Large intestine (tissue), 3 donors: ENCODE measurements at regions not wholly inside any gene's neighbourhood (a gene's known extent, or its start where the extent isn't known, plus 50 kb on each side); places are given as distances from the start of the nearest gene placed in this dataset.

Source experiments
- DNase-seq, 2 donors: peaks; one replicate each; pipeline versions ENCODE4 v3.0.0 to v3.0.0-alpha.2; 2013
- H3K27ac ChIP-seq: one replicate; pipeline ENCODE4 v1.5.1; 2013; ENCODE audit warnings: low read length
- H3K27me3 ChIP-seq: 2 replicates; pipeline ENCODE4 v1.6.1; 2013; ENCODE audit warnings: low read length; ENCODE audit not compliant: control insufficient read depth, insufficient read depth
- H3K36me3 ChIP-seq: 2 replicates; pipeline ENCODE4 v1.6.1; 2013; ENCODE audit warnings: low read length; ENCODE audit not compliant: control insufficient read depth, insufficient read depth
- H3K4me1 ChIP-seq: one replicate; pipeline ENCODE4 v1.6.1; 2013; ENCODE audit warnings: low read length; ENCODE audit not compliant: control insufficient read depth, insufficient read depth
- H3K4me3 ChIP-seq: one replicate; pipeline ENCODE4 v1.5.1; 2013; ENCODE audit warnings: low read length
- H3K9me3 ChIP-seq: one replicate; pipeline ENCODE4 v1.6.1; 2013; ENCODE audit warnings: mild to moderate bottlenecking, low read depth, low read length, moderate library complexity; ENCODE audit not compliant: control insufficient read depth
- WGBS: methylation state at CpG from one replicate; pipeline ENCODE4 v1.1.5; 2013; ENCODE audit warnings: low lambda C conversion rate; ENCODE audit not compliant: insufficient coverage; 5-methylcytosine and 5-hydroxymethylcytosine counted together

DNA sequence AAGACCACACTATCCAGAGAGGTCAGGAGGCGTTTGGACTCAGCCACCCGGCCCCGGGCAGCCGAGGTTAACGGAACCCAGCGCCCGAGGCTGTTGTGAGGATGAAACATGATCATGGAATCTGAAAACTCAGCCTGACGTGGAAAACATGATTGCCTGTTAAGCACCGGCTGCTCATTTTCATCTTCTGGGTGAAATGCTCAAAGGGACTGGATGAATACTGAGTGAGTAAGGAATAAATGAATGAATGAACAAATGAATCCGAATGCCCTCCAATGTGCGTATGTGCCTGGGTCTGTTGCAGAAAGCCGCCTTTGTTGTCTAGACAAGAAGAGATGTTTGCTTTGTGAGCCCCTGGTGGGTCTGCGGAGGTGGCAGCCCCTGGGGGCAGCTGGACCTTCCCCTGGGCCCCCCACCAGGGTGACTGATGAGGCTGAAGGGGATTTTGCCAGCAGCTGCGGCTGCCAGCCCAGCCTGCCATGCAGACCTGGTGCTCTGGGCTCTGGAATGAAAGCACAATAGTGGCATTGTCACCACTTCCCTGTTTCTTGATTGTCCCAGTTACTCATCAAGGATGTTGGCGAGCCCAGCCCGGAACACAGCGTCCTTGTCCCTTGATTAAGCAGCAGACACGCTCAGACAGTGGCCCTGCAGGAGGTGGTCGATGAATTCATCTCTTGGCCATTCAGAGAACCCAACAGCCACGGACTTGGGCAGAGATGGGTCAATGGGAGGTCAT lies 211.1 kb downstream of the ANKRD60 start:
- Histone ChIP-seq H3K4me3 (no peak overlapping the region), H3K27me3 (no peaks in the 10 kb centered on the region), H3K9me3 (no peaks in the 10 kb centered on the region), H3K27ac (no peak overlapping the region), H3K4me1 (no peaks in the 10 kb centered on the region), H3K36me3 (no peaks in the 10 kb centered on the region)
- peak in 1 of 2 donors; percentile 42 for DNase-seq
- WGBS = 93% methylated on average over 2 of the region's 20 CpGs

- Histone ChIP-seq H3K4me3 (no peak overlapping the region), H3K27ac (no peak overlapping the region), H3K4me1 (no peaks in the 10 kb centered on the region), H3K9me3 (no peaks in the 10 kb centered on the region), H3K27me3 (no peaks in the 10 kb centered on the region), H3K36me3 (no peaks in the 10 kb centered on the region)
- DNase-seq = no peak
- WGBS = no CpG with 5 or more reads among the region's 2 CpGs
Observed at GRCh38 chr20:58016779-58017178, 211.7 kb downstream of the ANKRD60 start.

- DNase-seq = no peak
- no peak overlapping the region for H3K27ac ChIP-seq
- no peak overlapping the region for H3K4me3 ChIP-seq
- no CpG with 5 or more reads among the region's 5 CpGs for WGBS
- H3K36me3 ChIP-seq = no peaks in the 10 kb centered on the region
- no peaks in the 10 kb centered on the region for H3K9me3 ChIP-seq
- no peaks in the 10 kb centered on the region for H3K4me1 ChIP-seq
- no peaks in the 10 kb centered on the region for H3K27me3 ChIP-seq
Observed at GRCh38 chr20:58014628-58015315, 213.7 kb downstream of the ANKRD60 start.

DNA sequence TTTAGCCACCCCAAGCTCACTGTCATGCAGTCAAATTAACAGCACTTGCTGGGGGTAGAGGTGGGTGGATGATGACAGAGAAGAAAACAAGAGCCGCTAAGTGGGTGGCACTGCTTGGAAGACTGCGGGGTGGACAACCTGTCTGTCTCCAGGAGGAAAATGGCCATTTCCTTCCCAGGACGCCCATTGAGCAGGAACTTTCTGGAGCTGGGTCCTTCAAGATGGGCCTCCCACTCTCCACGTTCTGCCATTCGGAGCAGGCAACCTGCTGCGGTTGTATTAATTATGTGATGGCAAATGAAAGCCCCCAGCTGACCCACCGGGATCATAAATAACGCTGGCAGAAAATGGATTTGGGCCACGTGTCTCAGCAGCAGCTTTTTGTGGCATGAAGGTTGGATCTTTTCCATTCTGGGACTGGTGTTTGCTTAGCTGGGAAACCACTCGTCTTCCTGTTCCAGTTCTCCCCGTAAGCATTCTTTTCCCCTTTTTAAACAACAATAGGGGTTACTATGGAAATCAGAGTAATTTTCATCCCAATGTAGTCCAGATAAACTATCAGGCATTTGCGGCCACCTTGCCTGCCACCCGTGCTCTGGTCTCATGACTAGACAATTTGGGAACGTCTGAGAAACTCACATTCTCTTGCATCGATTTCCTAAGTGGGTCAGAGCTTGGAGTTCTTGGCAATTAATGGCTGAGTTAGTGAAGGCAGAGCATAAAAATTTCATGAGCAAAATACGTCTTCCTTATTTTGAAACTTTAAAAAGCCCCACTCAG lies 215.5 kb downstream of the ANKRD60 start:
- H3K27ac ChIP-seq = no peak overlapping the region
- DNase-seq = no peak
- WGBS = no CpG with 5 or more reads among the region's 16 CpGs

GRCh38 chr20:58011947-58012610 lies 216.4 kb downstream of the ANKRD60 start:
- H3K27me3 ChIP-seq = no peaks in the 10 kb centered on the region
- no peaks in the 10 kb centered on the region for H3K9me3 ChIP-seq
- 80% methylated on average over 1 of the region's 11 CpGs for WGBS
- no peak overlapping the region for H3K27ac ChIP-seq
- H3K36me3 ChIP-seq = no peaks in the 10 kb centered on the region
- no peak overlapping the region for H3K4me3 ChIP-seq
- no peak for DNase-seq
- H3K4me1 ChIP-seq = no peaks in the 10 kb centered on the region

More for the DNA sequence above, 215.5 kb downstream of the ANKRD60 start:
- Histone ChIP-seq H3K27me3 (no peaks in the 10 kb centered on the region), H3K9me3 (no peaks in the 10 kb centered on the region), H3K4me3 (no peak overlapping the region), H3K36me3 (no peaks in the 10 kb centered on the region), H3K4me1 (no peaks in the 10 kb centered on the region)

DNA sequence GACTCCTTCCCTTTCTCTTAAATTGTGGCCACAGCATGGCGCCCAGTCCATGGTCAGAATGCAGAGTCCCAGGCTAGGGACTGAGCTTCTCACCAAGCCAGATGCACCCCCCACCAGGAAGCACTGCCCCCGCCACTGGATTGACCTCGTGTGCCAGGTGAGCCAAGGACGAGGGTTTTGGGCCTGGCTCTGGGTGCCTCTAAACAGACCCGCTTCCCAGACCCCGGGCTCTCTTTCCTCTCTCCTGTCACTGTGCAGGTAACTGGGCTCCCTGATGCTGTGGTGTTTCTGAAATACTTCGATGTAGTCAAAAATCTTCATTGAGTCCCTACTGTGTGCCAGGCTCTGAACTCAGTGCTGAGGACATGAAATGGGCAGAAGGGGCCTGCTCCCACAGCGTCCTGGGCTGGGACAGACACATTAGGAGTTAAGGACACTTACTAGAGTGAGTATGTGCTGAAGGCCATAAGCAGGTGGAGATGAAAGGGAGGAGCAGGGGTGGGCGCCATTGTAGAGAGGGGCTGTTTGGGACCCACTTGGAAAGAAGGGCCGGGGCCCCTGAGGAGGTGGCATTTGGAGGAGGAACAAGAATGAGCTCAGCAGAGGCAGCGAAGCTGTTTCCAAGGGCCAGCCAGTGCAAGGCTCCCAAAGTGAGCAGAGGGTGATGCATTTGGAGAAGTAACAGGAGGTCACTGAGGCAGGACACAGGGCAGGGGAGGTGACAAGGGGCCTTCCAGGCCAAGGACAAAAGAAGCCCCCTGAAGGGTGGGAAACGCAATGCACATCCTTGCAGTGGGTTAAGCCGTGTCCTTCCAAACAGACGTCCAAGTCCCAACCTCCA lies 217.1 kb downstream of the ANKRD60 start:
- H3K9me3 ChIP-seq = no peaks in the 10 kb centered on the region
- H3K4me1 ChIP-seq = no peaks in the 10 kb centered on the region
- no peak for DNase-seq
- no peaks in the 10 kb centered on the region for H3K36me3 ChIP-seq
- no peaks in the 10 kb centered on the region for H3K27me3 ChIP-seq
- no peak overlapping the region for H3K27ac ChIP-seq
- no peak overlapping the region for H3K4me3 ChIP-seq
- WGBS = no CpG with 5 or more reads among the region's 14 CpGs

GRCh38 chr20:58010666-58011065 lies 217.8 kb downstream of the ANKRD60 start:
- no peak overlapping the region for H3K27ac ChIP-seq
- no CpG with 5 or more reads among the region's 13 CpGs for WGBS
- no peak for DNase-seq

GRCh38 chr20:58010186-58010585 lies 218.3 kb downstream of the ANKRD60 start:
- no peaks in the 10 kb centered on the region for H3K36me3 ChIP-seq
- H3K9me3 ChIP-seq = no peaks in the 10 kb centered on the region
- no peaks in the 10 kb centered on the region for H3K27me3 ChIP-seq
- no peak overlapping the region for H3K27ac ChIP-seq
- no peaks in the 10 kb centered on the region for H3K4me1 ChIP-seq
- no peak for DNase-seq
- no CpG with 5 or more reads among the region's 7 CpGs for WGBS
- no peak overlapping the region for H3K4me3 ChIP-seq

More at GRCh38 chr20:58010666-58011065, 217.8 kb downstream of the ANKRD60 start:
- H3K27me3 ChIP-seq = no peaks in the 10 kb centered on the region
- no peaks in the 10 kb centered on the region for H3K9me3 ChIP-seq
- no peaks in the 10 kb centered on the region for H3K36me3 ChIP-seq
- H3K4me3 ChIP-seq = no peak overlapping the region
- H3K4me1 ChIP-seq = no peaks in the 10 kb centered on the region

- no peaks in the 10 kb centered on the region for H3K9me3 ChIP-seq
- no peak overlapping the region for H3K27ac ChIP-seq
- WGBS = 100% methylated on average over 1 of the region's 4 CpGs
- H3K27me3 ChIP-seq = no peaks in the 10 kb centered on the region
- H3K4me3 ChIP-seq = no peak overlapping the region
- H3K36me3 ChIP-seq = no peaks in the 10 kb centered on the region
- no peaks in the 10 kb centered on the region for H3K4me1 ChIP-seq
- DNase-seq = no peak
Observed at GRCh38 chr20:58008866-58009265, 219.6 kb downstream of the ANKRD60 start.
